Endothelial cell of umbilical vein (primary cell): ENCODE measurements at regions not wholly inside any gene's neighbourhood (a gene's known extent, or its start where the extent isn't known, plus 50 kb on each side); places are given as distances from the start of the nearest gene placed in this dataset.

Experiments
- BruUV-seq: library from RNA; stranded (reverse); fragments of 400-500 nt; replicated peaks from 2 replicates; lab custom pipeline; 2021; lab: Mats Ljungman, UMichigan
- CTCF ChIA-PET: fragments of 300-600, 350-600 bp; sonication (Branson Sonifier 250); formaldehyde crosslinking; loops from one replicate; lab custom pipeline; 2021; ENCODE audit warnings: antibody characterized with exemption, inconsistent platforms; lab: Charles Lee
- POLR2A ChIA-PET: fragments of 300-600, 350-600 bp; sonication (Branson Sonifier 250); formaldehyde crosslinking; loops from one replicate; lab custom pipeline; 2021; ENCODE audit warnings: antibody characterized with exemption, inconsistent platforms; lab: Charles Lee
- DNase-seq: peaks from one replicate; pipeline ENCODE4 v3.0.0-alpha.2; 2011; ENCODE audit warnings: low read depth, low spot score
- FAIRE-seq: peaks from 2 replicates; lab custom pipeline; 2011; peaks lifted over from hg19 to GRCh38; lab: Jason Lieb, UNC
- H2AFZ ChIP-seq: 2 replicates; pipeline ENCODE4 v1.6.0; 2012; ENCODE audit warnings: low read depth, low read length, control low read depth, inconsistent platforms
- H3K27ac ChIP-seq: 2 replicates; pipeline ENCODE4 v1.5.1; 2011; ENCODE audit warnings: low read depth, mild to moderate bottlenecking, control low read depth, low read length, moderate library complexity; ENCODE audit not compliant: insufficient read depth
- H3K27me3 ChIP-seq, 2 experiments: 2 replicates each; pipeline versions ENCODE4 v1.6.0 to v1.6.1; 2011; ENCODE audit warnings: low read length in 2 of 2, mixed read lengths in 1 of 2; ENCODE audit not compliant: control insufficient read depth in 2 of 2, insufficient read depth in 2 of 2
- H3K36me3 ChIP-seq, 2 experiments: 2 replicates in 1 of 2; 3 replicates in 1 of 2; pipeline ENCODE4 v1.5.1; 2011; ENCODE audit warnings: low read length in 2 of 2, mild to moderate bottlenecking in 1 of 2, moderate library complexity in 1 of 2; ENCODE audit not compliant: control insufficient read depth in 2 of 2, insufficient read depth in 2 of 2; ENCODE audit errors: extremely low read depth in 1 of 2
- H3K4me1 ChIP-seq: 3 replicates; pipeline ENCODE4 v1.5.1; 2011; ENCODE audit warnings: mild to moderate bottlenecking, low read length; ENCODE audit not compliant: control insufficient read depth, insufficient read depth; ENCODE audit errors: extremely low read depth
- H3K4me2 ChIP-seq: 2 replicates; pipeline ENCODE4 v1.6.1; 2011; ENCODE audit warnings: low read length, control low read depth, mixed read lengths; ENCODE audit not compliant: insufficient read depth
- H3K4me3 ChIP-seq, 3 experiments: fragments of 200-600 bp in 1 of 3; sonication (generic), shearing (Covaris generic) in 1 of 3; replicated peaks in 1 of 3; 2 replicates each; pipeline ENCODE4 v1.5.1; 2011 to 2016; ENCODE audit warnings: control low read depth in 3 of 3, low read length in 3 of 3, mild to moderate bottlenecking in 2 of 3, inconsistent platforms in 1 of 3, low read depth in 1 of 3, moderate library complexity in 1 of 3; ENCODE audit not compliant: insufficient read depth in 1 of 3
- H3K79me2 ChIP-seq: 2 replicates; pipeline ENCODE4 v1.6.0; 2012; ENCODE audit warnings: low read length, inconsistent platforms; ENCODE audit not compliant: control insufficient read depth, insufficient read depth
- H3K9ac ChIP-seq: replicated peaks from 2 replicates; pipeline ENCODE3; 2011; ENCODE audit warnings: low read length, control low read depth; ENCODE audit not compliant: insufficient read depth; ENCODE audit errors: extremely low read depth
- H3K9me1 ChIP-seq: replicated peaks from 3 replicates; pipeline ENCODE4 v1.6.0; 2011; ENCODE audit warnings: mild to moderate bottlenecking, low read length; ENCODE audit not compliant: control insufficient read depth, insufficient read depth; ENCODE audit errors: extremely low read depth
- H3K9me3 ChIP-seq: replicated peaks from 2 replicates; pipeline ENCODE4 v1.5.1; 2012; ENCODE audit warnings: low read length, inconsistent platforms; ENCODE audit not compliant: control insufficient read depth, insufficient read depth
- H4K20me1 ChIP-seq: replicated peaks from 2 replicates; pipeline ENCODE3; 2011; ENCODE audit warnings: mild to moderate bottlenecking, low read length; ENCODE audit not compliant: control insufficient read depth, insufficient read depth; ENCODE audit errors: extremely low read depth
- CTCF ChIP-seq, 2 donors: IDR thresholded peaks; 1 replicate in 1 of 2; 2 replicates in 1 of 2; pipeline ENCODE4 v1.5.1; 2011; ENCODE audit warnings: low read length in 2 of 2, mild to moderate bottlenecking in 2 of 2, moderate library complexity in 2 of 2, control low read depth in 1 of 2, inconsistent platforms in 1 of 2, low read depth in 1 of 2; ENCODE audit not compliant: insufficient read depth in 1 of 2; ENCODE audit errors: extremely low read depth in 1 of 2
- EZH2 ChIP-seq: IDR thresholded peaks from 2 replicates; pipeline ENCODE4 v1.6.1; 2012; ENCODE audit warnings: borderline replicate concordance, low read depth, mild to moderate bottlenecking, moderate library complexity, low read length, inconsistent platforms; ENCODE audit not compliant: severe bottlenecking
- FOS ChIP-seq: IDR thresholded peaks from 2 replicates; pipeline ENCODE4 v1.6.1; 2011; ENCODE audit warnings: mild to moderate bottlenecking, low read length, moderate library complexity, borderline replicate concordance; ENCODE audit not compliant: insufficient read depth
- GATA2 ChIP-seq: IDR thresholded peaks from 2 replicates; pipeline ENCODE4 v1.7.0; 2011; ENCODE audit warnings: low read depth, mild to moderate bottlenecking, moderate library complexity, mixed read lengths, low read length; ENCODE audit not compliant: insufficient read length, insufficient read depth
- JUN ChIP-seq: IDR thresholded peaks from 2 replicates; pipeline ENCODE4 v1.6.1; 2011; ENCODE audit warnings: borderline replicate concordance, low read depth; ENCODE audit not compliant: insufficient read length, insufficient read depth
- MAX ChIP-seq: IDR thresholded peaks from 2 replicates; pipeline ENCODE4 v1.6.1; 2011; ENCODE audit not compliant: insufficient read depth, insufficient read length
- MYC ChIP-seq: IDR thresholded peaks from one replicate; pipeline ENCODE4 v1.6.1; 2011; ENCODE audit warnings: mild to moderate bottlenecking, low read depth, low read length
- POLR2A ChIP-seq: IDR thresholded peaks from 2 replicates; pipeline ENCODE4 v1.6.1; 2012; ENCODE audit warnings: low read depth, mild to moderate bottlenecking, control low read depth, low read length
- POLR2AphosphoS5 ChIP-seq: IDR thresholded peaks from 2 replicates; pipeline ENCODE4 v1.6.1; 2012; ENCODE audit warnings: low read depth, mild to moderate bottlenecking, control low read depth, low read length, moderate library complexity; ENCODE audit not compliant: insufficient read depth
- dilution Hi-C: fragments of 300-500 bp; cut with MboI; formaldehyde crosslinking; loops from one replicate; pipeline ENCODE4 v1.15.0; 2019; ENCODE audit warnings: low sequenced_read_pairs; ENCODE audit not compliant: extremely low pct_ligation_motif_present
- intact Hi-C: fragments of 100-400 bp; cut with micrococcal nuclease; formaldehyde crosslinking; loops from one replicate; pipeline ENCODE4 v1.10.0; 2022

GRCh38 chr10:34908481-34908880, 93.4 kb upstream of the PARD3 start:
- POLR2A ChIA-PET = no interaction called here
- CTCF ChIA-PET = no interaction called here
- H3K36me3 ChIP-seq = no peaks in the 10 kb centered on the region
- no peak overlapping the region for H3K4me3 ChIP-seq
- TF ChIP-seq CTCF (IDR thresholded peaks at IDR 0.05; ENCODE audit: extremely low read depth in 1 of 2, insufficient read depth in 1 of 2, low read depth in 1 of 2, low read length in 2 of 2) = no peak
- no peak for TF ChIP-seq FOS
- TF ChIP-seq JUN = no peak
- TF ChIP-seq MYC = no peak
- no peak for TF ChIP-seq POLR2AphosphoS5
- no peak for TF ChIP-seq MAX
- no peak for TF ChIP-seq EZH2
- no peak for TF ChIP-seq GATA2
- no peak for TF ChIP-seq POLR2A
- no TSS peak for BruUV-seq
- H3K27ac ChIP-seq = no peak overlapping the region
- no peaks in the 10 kb centered on the region for H3K4me1 ChIP-seq
- H3K4me2 ChIP-seq = no peak overlapping the region
- H3K9ac ChIP-seq = no peak overlapping the region
- H3K79me2 ChIP-seq = no peaks in the 10 kb centered on the region
- H3K9me1 ChIP-seq = no peaks in the 10 kb centered on the region
- no peak overlapping the region for H2AFZ ChIP-seq
- intact Hi-C loops (no loop called here), dilution Hi-C loops (no loop called here)
- H4K20me1 ChIP-seq = no peaks in the 10 kb centered on the region
- FAIRE-seq = no peak
- no peaks in the 10 kb centered on the region for H3K27me3 ChIP-seq
- H3K9me3 ChIP-seq = no peaks in the 10 kb centered on the region
- DNase-seq = no peak
